Endothelial cell of umbilical vein (primary cell): ENCODE measurements at regions not wholly inside any gene's neighbourhood (a gene's known extent, or its start where the extent isn't known, plus 50 kb on each side); places are given as distances from the start of the nearest gene placed in this dataset.

ENCODE experiments used
- BruUV-seq: library from RNA; stranded (reverse); fragments of 400-500 nt; replicated peaks from 2 replicates; lab custom pipeline; 2021; lab: Mats Ljungman, UMichigan
- CTCF ChIA-PET: fragments of 300-600, 350-600 bp; sonication (Branson Sonifier 250); formaldehyde crosslinking; loops from one replicate; lab custom pipeline; 2021; ENCODE audit warnings: antibody characterized with exemption, inconsistent platforms; lab: Charles Lee
- POLR2A ChIA-PET: fragments of 300-600, 350-600 bp; sonication (Branson Sonifier 250); formaldehyde crosslinking; loops from one replicate; lab custom pipeline; 2021; ENCODE audit warnings: antibody characterized with exemption, inconsistent platforms; lab: Charles Lee
- DNase-seq: peaks from one replicate; pipeline ENCODE4 v3.0.0-alpha.2; 2011; ENCODE audit warnings: low read depth, low spot score
- FAIRE-seq: peaks from 2 replicates; lab custom pipeline; 2011; peaks lifted over from hg19 to GRCh38; lab: Jason Lieb, UNC
- H2AFZ ChIP-seq: 2 replicates; pipeline ENCODE4 v1.6.0; 2012; ENCODE audit warnings: low read depth, low read length, control low read depth, inconsistent platforms
- H3K27ac ChIP-seq: 2 replicates; pipeline ENCODE4 v1.5.1; 2011; ENCODE audit warnings: low read depth, mild to moderate bottlenecking, control low read depth, low read length, moderate library complexity; ENCODE audit not compliant: insufficient read depth
- H3K27me3 ChIP-seq, 2 experiments: 2 replicates each; pipeline versions ENCODE4 v1.6.0 to v1.6.1; 2011; ENCODE audit warnings: low read length in 2 of 2, mixed read lengths in 1 of 2; ENCODE audit not compliant: control insufficient read depth in 2 of 2, insufficient read depth in 2 of 2
- H3K36me3 ChIP-seq, 2 experiments: 2 replicates in 1 of 2; 3 replicates in 1 of 2; pipeline ENCODE4 v1.5.1; 2011; ENCODE audit warnings: low read length in 2 of 2, mild to moderate bottlenecking in 1 of 2, moderate library complexity in 1 of 2; ENCODE audit not compliant: control insufficient read depth in 2 of 2, insufficient read depth in 2 of 2; ENCODE audit errors: extremely low read depth in 1 of 2
- H3K4me1 ChIP-seq: 3 replicates; pipeline ENCODE4 v1.5.1; 2011; ENCODE audit warnings: mild to moderate bottlenecking, low read length; ENCODE audit not compliant: control insufficient read depth, insufficient read depth; ENCODE audit errors: extremely low read depth
- H3K4me2 ChIP-seq: 2 replicates; pipeline ENCODE4 v1.6.1; 2011; ENCODE audit warnings: low read length, control low read depth, mixed read lengths; ENCODE audit not compliant: insufficient read depth
- H3K4me3 ChIP-seq, 3 experiments: fragments of 200-600 bp in 1 of 3; sonication (generic), shearing (Covaris generic) in 1 of 3; replicated peaks in 1 of 3; 2 replicates each; pipeline ENCODE4 v1.5.1; 2011 to 2016; ENCODE audit warnings: control low read depth in 3 of 3, low read length in 3 of 3, mild to moderate bottlenecking in 2 of 3, inconsistent platforms in 1 of 3, low read depth in 1 of 3, moderate library complexity in 1 of 3; ENCODE audit not compliant: insufficient read depth in 1 of 3
- H3K79me2 ChIP-seq: 2 replicates; pipeline ENCODE4 v1.6.0; 2012; ENCODE audit warnings: low read length, inconsistent platforms; ENCODE audit not compliant: control insufficient read depth, insufficient read depth
- H3K9ac ChIP-seq: replicated peaks from 2 replicates; pipeline ENCODE3; 2011; ENCODE audit warnings: low read length, control low read depth; ENCODE audit not compliant: insufficient read depth; ENCODE audit errors: extremely low read depth
- H3K9me1 ChIP-seq: replicated peaks from 3 replicates; pipeline ENCODE4 v1.6.0; 2011; ENCODE audit warnings: mild to moderate bottlenecking, low read length; ENCODE audit not compliant: control insufficient read depth, insufficient read depth; ENCODE audit errors: extremely low read depth
- H3K9me3 ChIP-seq: replicated peaks from 2 replicates; pipeline ENCODE4 v1.5.1; 2012; ENCODE audit warnings: low read length, inconsistent platforms; ENCODE audit not compliant: control insufficient read depth, insufficient read depth
- H4K20me1 ChIP-seq: replicated peaks from 2 replicates; pipeline ENCODE3; 2011; ENCODE audit warnings: mild to moderate bottlenecking, low read length; ENCODE audit not compliant: control insufficient read depth, insufficient read depth; ENCODE audit errors: extremely low read depth
- CTCF ChIP-seq, 2 donors: IDR thresholded peaks; 1 replicate in 1 of 2; 2 replicates in 1 of 2; pipeline ENCODE4 v1.5.1; 2011; ENCODE audit warnings: low read length in 2 of 2, mild to moderate bottlenecking in 2 of 2, moderate library complexity in 2 of 2, control low read depth in 1 of 2, inconsistent platforms in 1 of 2, low read depth in 1 of 2; ENCODE audit not compliant: insufficient read depth in 1 of 2; ENCODE audit errors: extremely low read depth in 1 of 2
- EZH2 ChIP-seq: IDR thresholded peaks from 2 replicates; pipeline ENCODE4 v1.6.1; 2012; ENCODE audit warnings: borderline replicate concordance, low read depth, mild to moderate bottlenecking, moderate library complexity, low read length, inconsistent platforms; ENCODE audit not compliant: severe bottlenecking
- FOS ChIP-seq: IDR thresholded peaks from 2 replicates; pipeline ENCODE4 v1.6.1; 2011; ENCODE audit warnings: mild to moderate bottlenecking, low read length, moderate library complexity, borderline replicate concordance; ENCODE audit not compliant: insufficient read depth
- GATA2 ChIP-seq: IDR thresholded peaks from 2 replicates; pipeline ENCODE4 v1.7.0; 2011; ENCODE audit warnings: low read depth, mild to moderate bottlenecking, moderate library complexity, mixed read lengths, low read length; ENCODE audit not compliant: insufficient read length, insufficient read depth
- JUN ChIP-seq: IDR thresholded peaks from 2 replicates; pipeline ENCODE4 v1.6.1; 2011; ENCODE audit warnings: borderline replicate concordance, low read depth; ENCODE audit not compliant: insufficient read length, insufficient read depth
- MYC ChIP-seq: IDR thresholded peaks from one replicate; pipeline ENCODE4 v1.6.1; 2011; ENCODE audit warnings: mild to moderate bottlenecking, low read depth, low read length
- POLR2A ChIP-seq: IDR thresholded peaks from 2 replicates; pipeline ENCODE4 v1.6.1; 2012; ENCODE audit warnings: low read depth, mild to moderate bottlenecking, control low read depth, low read length
- POLR2AphosphoS5 ChIP-seq: IDR thresholded peaks from 2 replicates; pipeline ENCODE4 v1.6.1; 2012; ENCODE audit warnings: low read depth, mild to moderate bottlenecking, control low read depth, low read length, moderate library complexity; ENCODE audit not compliant: insufficient read depth
- dilution Hi-C: fragments of 300-500 bp; cut with MboI; formaldehyde crosslinking; loops from one replicate; pipeline ENCODE4 v1.15.0; 2019; ENCODE audit warnings: low sequenced_read_pairs; ENCODE audit not compliant: extremely low pct_ligation_motif_present
- intact Hi-C: fragments of 100-400 bp; cut with micrococcal nuclease; formaldehyde crosslinking; loops from one replicate; pipeline ENCODE4 v1.10.0; 2022
- TF ChIP-seq, protein P1 (sequence below): IDR thresholded peaks from 2 replicates; pipeline ENCODE4 v1.6.1; 2011; ENCODE audit not compliant: insufficient read depth, insufficient read length

- H3K9ac ChIP-seq, result no peak overlapping the region
These were observed 1159.6 kb downstream of the CDH18 start for GRCh38 chr5:18828351-18828750.

GRCh38 chr5:18829539-18829938 is 1158.5 kb downstream of the CDH18 start:
- no peaks in the 10 kb centered on the region for H3K4me1 ChIP-seq
- ChIA-PET CTCF (no interaction called here), POLR2A (no interaction called here)
- H3K4me3 ChIP-seq, result no peak overlapping the region
- no peaks in the 10 kb centered on the region for H3K79me2 ChIP-seq
- BruUV-seq, result no TSS peak
- no peak for FAIRE-seq
- no peak for DNase-seq
- no peak overlapping the region for H2AFZ ChIP-seq
- TF ChIP-seq POLR2A (no peak), CTCF (IDR thresholded peaks at IDR 0.05; ENCODE audit: extremely low read depth in 1 of 2, insufficient read depth in 1 of 2, low read depth in 1 of 2, low read length in 2 of 2) (no peak), GATA2 (no peak), EZH2 (no peak), POLR2AphosphoS5 (no peak), FOS (no peak), MYC (no peak), JUN (no peak)
- TF ChIP-seq, protein P1, sequence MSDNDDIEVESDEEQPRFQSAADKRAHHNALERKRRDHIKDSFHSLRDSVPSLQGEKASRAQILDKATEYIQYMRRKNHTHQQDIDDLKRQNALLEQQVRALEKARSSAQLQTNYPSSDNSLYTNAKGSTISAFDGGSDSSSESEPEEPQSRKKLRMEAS, result no peak
- no peaks in the 10 kb centered on the region for H3K9me1 ChIP-seq
- intact Hi-C loops (no loop called here), dilution Hi-C loops (no loop called here)
- no peak overlapping the region for H3K9ac ChIP-seq
- no peak overlapping the region for H3K4me2 ChIP-seq
- H3K27ac ChIP-seq, result no peak overlapping the region
- H3K27me3 ChIP-seq, result no peaks in the 10 kb centered on the region
- H3K36me3 ChIP-seq, result no peaks in the 10 kb centered on the region
- no peaks in the 10 kb centered on the region for H3K9me3 ChIP-seq
- H4K20me1 ChIP-seq, result no peaks in the 10 kb centered on the region

More at GRCh38 chr5:18828351-18828750, 1159.6 kb downstream of the CDH18 start:
- POLR2A ChIA-PET, result no interaction called here
- Histone ChIP-seq H3K4me1 (no peaks in the 10 kb centered on the region), H3K27ac (no peak overlapping the region), H2AFZ (no peak overlapping the region), H3K4me3 (no peak overlapping the region), H3K4me2 (no peak overlapping the region), H3K9me3 (no peaks in the 10 kb centered on the region), H4K20me1 (no peaks in the 10 kb centered on the region), H3K27me3 (no peaks in the 10 kb centered on the region), H3K79me2 (no peaks in the 10 kb centered on the region), H3K36me3 (no peaks in the 10 kb centered on the region), H3K9me1 (no peaks in the 10 kb centered on the region)
- intact Hi-C loops (no loop called here), dilution Hi-C loops (no loop called here)
- FAIRE-seq, result no peak
- BruUV-seq, result no TSS peak
- CTCF ChIA-PET, result no interaction called here
- TF ChIP-seq CTCF (IDR thresholded peaks at IDR 0.05; ENCODE audit: extremely low read depth in 1 of 2, insufficient read depth in 1 of 2, low read depth in 1 of 2, low read length in 2 of 2), result no peak
- TF ChIP-seq EZH2, result no peak
- DNase-seq, result no peak
